SK-N-MC (cell line): ENCODE measurements at regions not wholly inside any gene's neighbourhood (a gene's known extent, or its start where the extent isn't known, plus 50 kb on each side); places are given as distances from the start of the nearest gene placed in this dataset.

ENCODE experiments used
- EZH2 ChIP-seq: fragments of 200-600 bp; sonication (generic); IDR thresholded peaks from one replicate; pipeline ENCODE4 v1.6.1; 2017; ENCODE audit warnings: antibody characterized with exemption
- POLR2AphosphoS5 ChIP-seq: IDR thresholded peaks from 2 replicates; pipeline ENCODE4 v1.6.1; 2012; ENCODE audit warnings: mild to moderate bottlenecking, low read depth, low read length, borderline replicate concordance

- TF ChIP-seq POLR2AphosphoS5, result no peak
- no peak for TF ChIP-seq EZH2
Observed at GRCh38 chr14:23735394-23735793, 99.2 kb downstream of the DHRS2 start.
